IPS-NIHi11 (cell line): ENCODE measurements at regions not wholly inside any gene's neighbourhood (a gene's known extent, or its start where the extent isn't known, plus 50 kb on each side); places are given as distances from the start of the nearest gene placed in this dataset.
"Not testable (repeated sequence)": the region's sequence is repeated elsewhere in the genome, so short reads cannot be mapped to it uniquely, and the experiment has no call there.

Experiments
- DNase-seq: peaks from one replicate; pipeline ENCODE4 v3.0.0; 2012; ENCODE audit warnings: mixed read lengths, low spot score

DNA sequence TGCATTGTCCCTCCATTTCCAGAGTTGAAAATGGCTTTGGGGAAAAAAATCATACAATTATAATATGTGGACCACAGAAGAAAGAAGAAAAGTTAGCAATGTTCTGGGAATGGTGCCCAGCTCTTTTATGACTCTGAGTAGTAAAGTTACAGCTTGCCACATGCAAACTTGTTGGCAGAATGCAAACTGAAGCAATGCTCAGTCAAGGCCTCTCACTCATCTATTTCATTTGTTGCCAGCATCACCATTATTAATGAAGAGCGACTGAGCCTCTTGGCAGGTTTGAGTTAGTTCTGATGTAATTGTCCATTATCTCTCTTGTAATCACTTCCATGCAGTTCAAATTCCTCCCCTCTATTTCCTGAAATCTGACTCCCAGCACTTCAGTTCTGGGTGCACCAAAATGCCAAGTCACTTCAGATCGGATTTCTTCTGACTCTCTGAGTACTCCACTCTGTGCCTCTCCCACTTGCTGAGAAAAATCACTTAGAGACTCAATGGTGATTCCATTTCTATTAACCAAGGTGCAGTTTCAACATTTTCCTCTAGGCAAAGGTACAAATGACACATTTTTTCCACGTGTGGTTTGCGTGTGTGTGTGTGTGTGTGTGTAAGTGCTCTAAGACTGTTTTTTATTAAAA, 154.4 kb upstream of the STMND1 start:
- DNase-seq: peak; percentile 49

DNA sequence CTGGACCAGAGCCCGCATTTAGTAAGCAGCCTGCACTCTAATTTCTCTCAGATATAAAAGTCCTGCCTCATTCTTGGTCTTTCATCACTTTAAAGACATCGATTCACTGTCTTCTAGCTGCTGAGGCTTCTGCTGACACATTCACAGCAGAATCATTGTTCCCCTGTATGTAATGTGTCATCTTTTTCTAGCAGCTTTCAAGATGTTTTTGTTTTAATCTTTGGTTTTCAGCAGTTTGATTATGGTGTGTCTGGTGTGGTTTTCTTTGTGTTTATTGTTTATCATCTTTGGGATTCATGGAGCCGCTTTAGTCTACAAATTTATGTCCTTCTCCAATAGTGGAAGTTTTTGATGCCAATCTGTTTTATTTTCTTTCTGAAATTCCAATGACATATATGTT, 157.3 kb upstream of the STMND1 start:
- no peak for DNase-seq

DNA sequence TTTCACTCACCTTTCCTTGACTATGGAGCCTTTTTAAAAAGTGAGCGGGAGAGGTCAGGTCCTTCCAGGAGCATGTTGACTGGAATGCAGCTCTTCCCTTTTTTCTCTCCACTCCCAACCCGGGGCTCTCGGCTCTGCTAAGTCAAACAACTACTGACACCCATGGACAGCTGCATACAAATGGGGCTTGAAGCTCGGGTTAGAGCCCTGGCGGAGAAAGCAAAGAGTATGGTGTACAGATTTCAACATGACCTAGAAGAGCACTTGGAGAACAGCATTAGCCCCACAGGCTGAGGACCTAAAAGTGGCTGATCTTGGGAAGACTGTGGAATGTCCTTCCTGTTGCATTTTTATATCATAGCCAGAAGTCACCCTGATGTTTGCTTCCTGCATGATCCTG, 162.0 kb upstream of the STMND1 start:
- no peak for DNase-seq

DNA sequence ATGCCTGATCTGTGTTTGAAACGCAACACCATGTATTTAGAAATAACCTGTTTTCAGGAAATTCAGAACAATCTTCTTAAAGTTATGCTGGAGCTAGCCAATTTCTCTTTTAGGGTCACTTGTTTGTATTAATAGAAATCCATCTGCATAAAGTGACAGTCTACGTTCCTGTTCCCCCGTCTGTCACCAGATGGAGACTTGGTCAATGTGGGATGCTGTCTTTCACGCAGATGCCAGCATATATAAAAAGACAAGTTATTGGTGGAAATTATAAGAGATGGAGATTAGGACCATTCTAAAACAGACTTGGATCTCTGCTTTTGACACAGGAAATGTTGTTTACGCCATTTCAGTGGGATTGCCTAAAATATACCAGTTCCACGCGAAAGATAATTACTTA, 162.5 kb upstream of the STMND1 start:
- DNase-seq: no peak

DNA sequence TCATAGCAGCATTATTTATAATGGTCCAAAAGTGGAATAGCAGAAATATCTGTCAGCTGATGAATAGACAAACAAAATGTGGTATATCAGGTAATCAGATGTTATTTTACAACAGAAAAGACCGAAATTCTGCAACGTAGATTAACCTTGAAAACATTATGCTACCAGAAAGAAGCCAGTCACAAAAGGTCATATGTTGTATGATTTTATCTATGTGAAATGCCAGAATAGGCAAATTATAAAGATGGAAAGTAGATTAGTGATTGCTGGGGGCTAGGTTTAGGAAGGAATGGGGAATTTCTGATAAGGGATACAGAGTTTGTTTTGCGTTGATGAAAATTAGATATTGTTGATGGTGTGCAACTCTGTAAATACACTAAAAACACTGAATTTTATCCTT, 165.0 kb upstream of the STMND1 start:
- no peak for DNase-seq

DNA sequence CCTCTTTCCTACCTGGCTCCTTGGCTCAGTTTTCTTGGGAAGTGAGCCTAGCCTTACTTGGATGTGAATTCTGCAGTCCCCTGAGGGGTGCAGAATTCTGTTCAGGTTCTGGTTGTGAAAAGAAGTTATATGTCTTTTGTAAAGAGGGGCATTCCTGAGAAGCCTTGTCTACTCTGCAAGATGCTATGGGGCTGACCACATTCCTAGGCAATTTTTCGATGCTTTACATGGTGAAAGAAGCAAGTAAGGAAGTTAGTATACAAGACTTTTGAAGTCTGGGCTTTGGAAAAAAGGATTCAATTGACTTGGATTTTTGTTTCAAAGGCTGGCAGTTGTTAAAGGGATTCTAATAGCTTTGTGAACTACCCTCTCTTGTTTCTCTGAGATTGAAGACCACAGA, 167.9 kb upstream of the STMND1 start:
- no peak for DNase-seq

GRCh38 chr6:16933532-16933931, 168.3 kb upstream of the STMND1 start:
- DNase-seq: no peak

DNA sequence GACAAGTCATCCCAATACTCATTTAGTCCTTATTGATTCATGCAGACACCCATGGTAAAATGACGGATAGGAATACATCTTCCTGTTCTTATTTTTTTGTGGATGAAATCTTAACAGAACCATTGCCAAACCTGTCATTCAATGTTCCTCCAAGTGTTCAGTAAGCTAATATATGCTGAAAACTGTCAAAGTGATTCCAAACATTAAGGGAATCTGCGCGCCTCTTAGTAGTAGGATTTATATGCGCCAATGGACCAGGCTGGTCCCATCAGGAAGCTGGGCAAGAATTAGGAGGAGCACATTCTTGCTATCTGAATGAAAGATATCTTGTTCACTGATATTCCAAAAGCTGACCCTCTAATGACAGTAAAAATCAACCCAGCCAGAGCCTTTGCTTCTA, 168.9 kb upstream of the STMND1 start:
- no peak for DNase-seq

DNA sequence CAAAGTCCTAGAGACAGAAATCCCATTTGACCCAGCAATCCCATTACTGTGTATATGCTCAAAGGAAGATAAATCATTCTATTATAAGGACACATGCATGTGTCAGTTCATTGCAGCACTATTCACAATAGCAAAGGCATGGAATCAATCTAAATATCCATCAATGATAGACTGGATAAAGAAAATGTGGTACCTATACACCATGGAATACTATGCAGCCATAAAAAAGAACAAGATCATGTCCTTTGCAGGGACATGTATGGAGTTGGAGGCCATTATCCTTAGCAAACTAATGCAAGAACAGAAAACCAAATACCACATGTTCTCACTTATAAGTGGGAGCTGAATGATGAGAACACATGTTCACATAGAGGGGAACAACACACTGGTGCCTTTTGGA, 169.8 kb upstream of the ATXN1 start:
- DNase-seq: not testable (repeated sequence)

- DNase-seq: no peak
Measured at GRCh38 chr6:16930432-16930831, 169.2 kb upstream of the ATXN1 start.

GRCh38 chr6:16929809-16930208, 168.5 kb upstream of the ATXN1 start:
- DNase-seq: no peak

DNA sequence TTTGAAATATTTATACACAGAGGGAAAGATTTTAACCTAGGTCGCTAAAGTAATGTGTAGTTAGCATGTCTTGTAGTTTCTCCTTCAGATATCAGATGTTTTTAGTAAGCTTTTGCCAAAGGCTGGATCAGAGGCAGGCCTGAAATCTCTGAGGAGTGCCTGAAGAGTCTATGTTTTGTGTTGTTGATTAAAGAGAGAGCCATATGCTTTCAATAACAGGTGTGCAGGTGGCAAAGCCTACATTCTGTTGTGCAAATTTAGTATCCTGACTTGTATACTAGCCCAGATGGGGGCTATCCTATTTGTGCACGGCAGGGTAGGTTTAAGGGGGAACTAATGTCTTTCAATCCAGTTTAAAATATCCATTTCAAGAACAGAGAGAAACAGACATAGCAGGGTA, 167.1 kb upstream of the ATXN1 start:
- DNase-seq: no peak

- DNase-seq: no peak
Measured at GRCh38 chr6:16927205-16927604, 165.9 kb upstream of the ATXN1 start.

GRCh38 chr6:16925461-16925860, 164.2 kb upstream of the ATXN1 start:
- no peak for DNase-seq

DNA sequence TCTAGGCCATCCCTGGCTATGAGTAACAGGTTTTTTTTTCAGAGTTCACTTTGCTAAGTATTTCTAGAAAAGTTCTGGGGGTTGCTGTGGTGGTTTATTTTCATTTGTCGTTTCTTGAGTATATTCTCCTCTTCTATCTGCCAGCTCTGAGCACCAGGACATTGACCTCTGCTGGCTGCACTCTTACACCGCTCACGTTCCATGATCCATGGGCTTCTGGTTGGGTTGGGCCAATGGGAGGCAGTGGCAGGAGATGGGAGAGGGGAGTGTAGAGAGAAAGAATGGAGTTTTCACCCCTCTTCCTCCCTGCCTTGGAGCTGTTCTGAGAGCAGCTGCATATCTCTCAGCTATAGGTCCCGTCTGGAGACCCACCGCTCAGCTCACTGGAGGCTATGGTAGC, 161.0 kb upstream of the ATXN1 start:
- DNase-seq: no peak

DNA sequence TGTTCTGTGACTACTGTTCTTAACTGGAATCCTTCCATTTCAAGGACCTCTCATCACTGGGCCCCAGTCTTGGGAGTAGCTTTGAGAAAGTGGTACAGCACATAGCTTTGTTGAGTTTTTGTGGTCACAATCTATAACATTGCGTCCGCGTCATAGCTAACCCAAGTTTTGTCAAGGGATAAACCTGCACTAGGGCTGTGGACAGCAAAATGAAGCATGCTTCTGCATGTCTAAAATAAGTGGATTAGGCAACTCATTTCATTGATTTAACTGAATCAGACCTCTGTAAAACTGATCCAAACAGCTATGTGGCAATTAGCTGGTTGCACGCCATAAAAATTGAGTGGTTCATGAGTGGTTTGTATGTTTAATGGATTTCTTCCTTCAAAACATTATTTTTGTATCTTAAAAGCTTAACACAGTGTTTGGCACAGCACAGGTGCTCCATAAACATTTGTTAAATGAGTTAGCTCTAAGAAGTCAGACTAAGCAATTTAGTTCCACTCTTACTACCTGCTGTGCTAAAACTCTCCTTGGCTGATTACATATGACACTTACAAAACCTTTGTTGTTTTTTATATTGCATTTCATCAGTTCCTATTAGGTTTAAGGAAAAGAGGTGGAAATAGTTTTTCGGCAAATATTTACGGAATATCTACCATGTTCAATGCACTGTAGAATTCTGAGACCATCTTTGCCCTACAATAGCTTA, 160.3 kb upstream of the ATXN1 start:
- no peak for DNase-seq

GRCh38 chr6:16918586-16918985, 157.3 kb upstream of the ATXN1 start:
- no peak for DNase-seq

DNA sequence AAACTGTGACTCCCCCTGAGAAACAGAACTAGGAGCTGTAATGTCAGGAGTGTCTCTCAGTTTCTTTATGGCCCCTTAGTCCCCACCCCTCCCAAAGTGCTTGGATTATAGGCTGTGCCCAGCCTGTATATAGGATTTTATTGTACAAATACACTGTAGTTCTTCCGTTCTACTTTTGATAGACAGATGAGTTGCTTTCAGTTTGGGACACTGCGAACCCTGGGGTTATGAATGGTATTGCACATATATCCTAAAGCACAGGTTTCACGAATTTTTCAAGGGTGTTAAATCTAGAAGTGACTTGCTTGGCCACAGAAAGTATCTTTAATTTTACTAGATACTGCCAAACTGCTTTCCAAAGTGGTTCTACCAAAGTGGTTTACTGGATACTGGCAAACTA, 152.9 kb upstream of the ATXN1 start:
- no peak for DNase-seq

- no peak for DNase-seq
Measured at GRCh38 chr6:16912756-16913155, 151.5 kb upstream of the ATXN1 start.

DNA sequence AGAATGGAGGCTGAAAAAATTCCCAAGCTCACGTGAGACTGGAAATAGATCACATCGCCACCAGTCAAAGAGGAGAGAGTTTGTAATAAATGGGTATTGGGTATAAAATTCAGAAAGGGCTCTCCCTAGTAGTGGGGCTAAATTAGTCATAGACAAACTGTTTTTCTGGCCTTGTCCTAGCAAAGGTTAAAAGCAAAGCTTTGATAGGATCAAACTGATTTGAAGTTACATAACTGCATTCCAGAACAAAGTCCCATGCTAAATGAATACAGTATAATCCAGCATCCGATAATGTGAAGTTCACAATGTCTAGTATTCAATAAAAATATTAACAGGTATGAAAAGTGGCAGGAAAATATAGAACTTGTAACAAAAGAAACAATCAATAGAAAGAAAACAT, 149.8 kb upstream of the ATXN1 start:
- no peak for DNase-seq

GRCh38 chr6:16909658-16910360, 148.5 kb upstream of the ATXN1 start:
- no peak for DNase-seq

DNA sequence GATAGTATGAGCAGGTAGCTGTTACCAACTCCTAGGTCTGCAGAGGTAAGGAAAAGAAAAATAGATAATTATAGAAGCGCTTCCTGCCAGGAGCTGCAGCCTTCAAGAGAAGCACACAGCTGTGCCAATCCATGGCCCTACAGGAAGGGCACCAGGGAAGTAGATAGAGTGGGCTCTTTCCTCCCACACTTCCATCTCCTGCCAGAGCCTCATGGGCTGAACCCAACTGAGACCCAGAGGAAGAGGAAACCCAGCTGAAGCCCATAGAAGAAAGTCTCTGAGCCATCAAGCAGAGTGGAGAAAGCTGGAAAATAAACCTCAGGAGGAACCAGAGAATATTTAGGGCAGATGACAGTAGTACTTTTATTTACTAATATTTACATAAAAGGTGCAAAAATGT, 146.7 kb upstream of the ATXN1 start:
- no peak for DNase-seq

- no peak for DNase-seq
Measured at GRCh38 chr6:16904957-16905356, 143.7 kb upstream of the ATXN1 start.

- no peak for DNase-seq
Measured at GRCh38 chr6:16903470-16903869, 142.2 kb upstream of the ATXN1 start.
